ENCODE measurements at regions not wholly inside any gene's neighbourhood (a gene's known extent, or its start where the extent isn't known, plus 50 kb on each side); places are given as distances from the start of the nearest gene placed in this dataset.

- TF ChIP-seq POLR2A (IDR thresholded peaks at IDR 0.05; ENCODE audit: low read length) (no peak), GATA1 (IDR thresholded peaks at IDR 0.05; ENCODE audit: low read depth, low read length) (no peak)
Measured at GRCh38 chr6:9933677-9934076, 481.2 kb downstream of the TFAP2A start.
